Activated naive CD4-positive, alpha-beta T cell treated with anti-CD3 and anti-CD28 coated beads, Interleukin-2, amount 50 U/mL, for 72 hours (primary cell): ENCODE measurements at regions not wholly inside any gene's neighbourhood (a gene's known extent, or its start where the extent isn't known, plus 50 kb on each side); places are given as distances from the start of the nearest gene placed in this dataset.

Experiments
- ATAC-seq, 2 donors: fragments of 150-1000 bp; cut with Tn5 transposase; 2 replicates each; pipeline ENCODE4 v1.10.0; 2021; ENCODE audit warnings: mild to moderate bottlenecking in 2 of 2, moderate library complexity in 2 of 2
- DNase-seq, 2 donors: peaks; one replicate each; pipeline ENCODE4 v3.0.0; 2021 to 2022; ENCODE audit warnings: low spot score in 2 of 2
- H3K27ac Mint-ChIP-seq, 2 donors: one replicate each; pipeline ENCODE4 v1.8.0; 2022; ENCODE audit warnings: mild to moderate bottlenecking in 2 of 2, mixed read lengths in 2 of 2
- H3K36me3 Mint-ChIP-seq, 2 donors: one replicate each; pipeline ENCODE4 v1.8.0; 2022; ENCODE audit warnings: mixed read lengths in 2 of 2
- H3K9me3 Mint-ChIP-seq, 2 donors: one replicate each; pipeline ENCODE4 v1.8.0; 2022; ENCODE audit warnings: mixed read lengths in 2 of 2

GRCh38 chr6:90444160-90444714 lies 142.6 kb downstream of the MAP3K7 start:
- DNase-seq, result no peak
- H3K27ac Mint-ChIP-seq, result peak overlapping the region; percentile 65 to 92
- no peaks in the 10 kb centered on the region for H3K9me3 Mint-ChIP-seq
- peak in 1 of 2 donors; percentile 25 for ATAC-seq
- H3K36me3 Mint-ChIP-seq, result peaks cover 4 to 7% of the 10 kb centered on the region in 2 donors

- DNase-seq, result no peak
- no peaks in the 10 kb centered on the region for H3K9me3 Mint-ChIP-seq
- no peak overlapping the region for H3K27ac Mint-ChIP-seq
- no peak for ATAC-seq
- H3K36me3 Mint-ChIP-seq, result peaks cover 4 to 7% of the 10 kb centered on the region in 2 donors
Measured at GRCh38 chr6:90442366-90442765, 144.5 kb downstream of the MAP3K7 start.

- DNase-seq, result no peak
- Mint-ChIP-seq H3K36me3 (peaks cover 0 to 7% of the 10 kb centered on the region in 2 donors), H3K9me3 (no peaks in the 10 kb centered on the region), H3K27ac (no peak overlapping the region)
- no peak for ATAC-seq
Measured at GRCh38 chr6:90440586-90441283, 144.1 kb upstream of the BACH2 start.

DNA sequence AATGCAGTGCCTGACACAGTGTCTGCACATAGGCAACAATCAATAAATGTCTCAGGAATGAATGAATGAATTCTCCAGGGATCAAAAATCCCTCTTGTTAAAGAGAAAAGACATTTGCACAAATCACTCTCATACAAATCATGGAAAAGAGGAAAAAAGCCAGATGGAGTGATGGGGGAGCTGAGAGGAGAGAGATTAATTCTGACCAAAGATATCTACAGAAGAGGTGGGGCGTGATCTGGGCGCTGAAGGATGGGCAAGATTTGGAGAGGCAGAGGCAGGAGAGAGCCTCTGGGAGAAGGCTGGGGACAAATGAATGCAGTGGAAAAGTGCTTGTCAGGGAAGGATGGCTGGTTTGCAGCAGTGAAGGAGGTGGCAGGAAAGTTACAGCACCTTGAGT lies 142.9 kb upstream of the BACH2 start:
- H3K36me3 Mint-ChIP-seq, result peaks cover 0 to 3% of the 10 kb centered on the region in 2 donors
- ATAC-seq (no peak), DNase-seq (no peak)
- no peak overlapping the region for H3K27ac Mint-ChIP-seq
- H3K9me3 Mint-ChIP-seq, result no peaks in the 10 kb centered on the region

GRCh38 chr6:90436403-90436802 lies 139.8 kb upstream of the BACH2 start:
- Mint-ChIP-seq H3K27ac (no peak overlapping the region), H3K36me3 (peaks cover 20 to 29% of the 10 kb centered on the region in 2 donors), H3K9me3 (peaks cover 18 to 27% of the 10 kb centered on the region in 2 donors)
- ATAC-seq (no peak), DNase-seq (no peak)

DNA sequence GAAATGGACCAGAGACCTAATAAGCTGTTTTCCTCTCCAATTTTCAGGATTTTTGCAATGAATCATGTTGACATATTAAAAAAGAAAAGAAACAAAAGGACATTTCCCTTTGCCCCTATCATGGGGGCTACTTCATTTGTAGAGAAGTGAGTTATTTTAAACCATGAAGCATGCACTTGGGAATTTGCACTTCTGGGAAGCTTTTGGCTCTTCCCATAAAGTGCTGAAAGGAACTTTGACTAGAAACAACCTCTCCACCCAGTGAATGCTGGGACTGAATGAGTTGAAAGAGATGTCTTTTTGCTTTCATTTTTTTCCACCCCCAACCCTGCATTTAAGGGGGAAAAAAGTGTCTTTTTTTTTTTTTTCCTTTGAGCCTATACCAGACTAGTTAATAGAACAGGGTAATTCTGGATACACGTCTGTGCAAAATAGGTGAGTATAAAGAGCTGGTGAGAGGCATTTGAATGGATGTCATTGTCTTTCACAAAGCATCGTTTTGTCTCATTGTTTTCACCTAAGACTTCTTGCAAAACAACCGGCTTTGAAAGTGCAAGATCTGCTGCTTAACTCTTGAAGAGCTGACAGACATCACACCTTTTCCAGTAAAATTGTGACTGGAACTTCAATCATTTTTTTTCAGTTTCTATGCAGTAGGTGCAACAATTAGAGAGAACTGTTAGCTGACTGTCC lies 138.7 kb upstream of the BACH2 start:
- no peak for ATAC-seq
- Mint-ChIP-seq H3K27ac (no peak overlapping the region), H3K9me3 (peaks cover 20 to 35% of the 10 kb centered on the region in 2 donors), H3K36me3 (peaks cover 23 to 37% of the 10 kb centered on the region in 2 donors)
- DNase-seq, result no peak

DNA sequence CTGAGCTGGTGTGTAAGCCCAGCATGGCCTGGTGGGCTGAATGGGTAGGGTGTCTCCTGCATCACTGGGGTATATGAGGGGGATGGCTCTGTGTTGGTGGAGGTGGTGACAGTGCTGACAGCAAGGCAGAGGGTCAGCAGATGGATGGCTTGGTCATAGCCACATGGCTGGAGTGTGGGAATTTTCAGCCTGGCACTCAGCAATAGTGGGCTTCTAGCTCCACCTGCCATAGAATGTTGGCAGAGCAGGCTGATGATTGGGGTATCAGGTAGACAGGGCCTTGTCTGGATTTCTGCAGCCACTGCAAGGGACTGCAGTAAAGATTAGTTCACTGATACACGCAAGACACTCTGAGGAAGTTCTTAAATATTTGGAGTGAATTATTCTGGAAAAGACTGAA lies 137.5 kb upstream of the BACH2 start:
- no peak overlapping the region for H3K27ac Mint-ChIP-seq
- H3K9me3 Mint-ChIP-seq, result peaks cover 30 to 44% of the 10 kb centered on the region in 2 donors
- no peak for ATAC-seq
- peaks cover 35 to 48% of the 10 kb centered on the region in 2 donors for H3K36me3 Mint-ChIP-seq
- DNase-seq, result no peak

GRCh38 chr6:90432937-90433336 lies 136.3 kb upstream of the BACH2 start:
- Mint-ChIP-seq H3K27ac (no peak overlapping the region), H3K36me3 (peaks cover 35 to 49% of the 10 kb centered on the region in 2 donors), H3K9me3 (peaks cover 30 to 50% of the 10 kb centered on the region in 2 donors)
- DNase-seq, result no peak
- no peak for ATAC-seq

GRCh38 chr6:90432041-90432775 lies 135.6 kb upstream of the BACH2 start:
- Mint-ChIP-seq H3K9me3 (peaks cover 30 to 50% of the 10 kb centered on the region in 2 donors), H3K36me3 (peaks cover 35 to 49% of the 10 kb centered on the region in 2 donors), H3K27ac (no peak overlapping the region)
- DNase-seq (no peak), ATAC-seq (no peak)

GRCh38 chr6:90431576-90431975 lies 134.9 kb upstream of the BACH2 start:
- peaks cover 30 to 50% of the 10 kb centered on the region in 2 donors for H3K9me3 Mint-ChIP-seq
- H3K36me3 Mint-ChIP-seq, result peaks cover 35 to 53% of the 10 kb centered on the region in 2 donors
- no peak overlapping the region for H3K27ac Mint-ChIP-seq
- DNase-seq (no peak), ATAC-seq (no peak)

- ATAC-seq (no peak), DNase-seq (no peak)
- Mint-ChIP-seq H3K36me3 (peaks cover 35 to 54% of the 10 kb centered on the region in 2 donors), H3K9me3 (peaks cover 30 to 50% of the 10 kb centered on the region in 2 donors), H3K27ac (no peak overlapping the region)
Measured at GRCh38 chr6:90429713-90430112, 133.1 kb upstream of the BACH2 start.

- H3K9me3 Mint-ChIP-seq, result peaks cover 23 to 43% of the 10 kb centered on the region in 2 donors
- H3K36me3 Mint-ChIP-seq, result peaks cover 27 to 46% of the 10 kb centered on the region in 2 donors
- ATAC-seq (no peak), DNase-seq (no peak)
- H3K27ac Mint-ChIP-seq, result no peak overlapping the region
Measured at GRCh38 chr6:90428514-90428913, 131.9 kb upstream of the BACH2 start.

DNA sequence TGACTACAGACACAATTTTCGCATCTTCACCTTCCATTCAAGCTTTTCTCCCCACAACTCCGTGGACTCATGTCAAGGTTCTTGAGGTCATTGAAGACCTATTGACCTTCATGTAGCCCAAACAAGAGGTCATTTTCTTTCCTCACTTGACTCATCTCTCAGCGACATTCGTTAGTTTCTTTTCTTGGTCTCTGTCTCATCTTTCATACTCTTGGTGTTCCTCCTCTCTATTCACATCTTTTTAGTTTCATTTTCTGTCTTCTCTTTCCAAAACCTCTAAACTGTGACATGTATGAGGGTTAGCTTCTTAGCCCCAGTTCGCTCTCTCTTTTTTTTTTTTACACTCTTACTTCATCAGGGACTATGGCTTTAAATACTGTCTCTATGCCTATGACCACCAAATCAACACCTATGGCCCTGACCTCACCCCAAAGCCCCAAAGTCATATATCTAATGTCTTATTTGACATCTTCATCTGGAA lies 128.6 kb upstream of the BACH2 start:
- ATAC-seq, result peak; percentile 89 to 94
- H3K27ac Mint-ChIP-seq, result peak overlapping the region; percentile 53 to 87
- peak in 1 of 2 donors; percentile 28 for DNase-seq
- peaks cover 8 to 14% of the 10 kb centered on the region in 2 donors for H3K9me3 Mint-ChIP-seq
- peaks cover 10 to 15% of the 10 kb centered on the region in 2 donors for H3K36me3 Mint-ChIP-seq

DNA sequence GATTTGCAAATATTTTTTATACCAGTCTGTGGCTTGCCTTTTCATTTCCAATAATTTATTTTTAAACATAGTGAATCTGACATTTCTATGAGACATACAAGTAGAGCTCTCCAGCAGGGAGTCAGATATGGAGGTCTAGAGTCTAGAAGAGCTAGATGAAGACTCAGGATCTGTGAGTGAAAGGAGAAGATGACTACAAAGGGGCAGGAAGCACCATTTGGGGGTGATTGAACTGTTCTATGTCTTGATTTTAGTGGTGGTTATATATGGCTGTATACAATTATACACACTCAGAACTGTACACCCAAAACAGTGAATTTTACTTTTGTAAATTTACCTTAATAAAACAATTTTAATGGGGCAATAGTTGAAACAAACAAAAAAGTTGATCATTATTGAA lies 127.9 kb upstream of the BACH2 start:
- DNase-seq (no peak), ATAC-seq (peak; percentile 61 to 82)
- Mint-ChIP-seq H3K27ac (peak overlapping the region in 1 of 2 donors; percentile 87), H3K36me3 (peaks cover 4 to 11% of the 10 kb centered on the region in 2 donors), H3K9me3 (peaks cover 5 to 11% of the 10 kb centered on the region in 2 donors)

DNA sequence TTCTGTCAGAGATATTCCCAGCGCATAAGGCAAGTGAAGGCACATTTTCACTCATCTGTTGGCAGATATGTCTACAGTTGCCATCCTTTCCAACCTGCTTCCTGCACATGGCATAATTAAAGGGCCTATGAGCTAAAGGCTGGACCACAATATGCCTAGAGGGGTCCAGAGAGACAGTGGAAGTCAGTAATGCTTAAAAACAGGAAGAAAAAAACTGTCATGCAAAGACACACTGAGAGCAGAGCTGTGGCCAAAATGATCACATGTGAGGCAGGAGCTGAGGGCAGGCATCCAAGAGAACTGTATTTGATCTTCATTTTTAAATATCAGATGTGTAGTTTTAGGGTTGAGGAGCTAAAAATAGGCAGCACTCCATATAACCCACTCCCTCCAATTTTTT lies 125.0 kb upstream of the BACH2 start:
- H3K27ac Mint-ChIP-seq, result no peak overlapping the region
- no peak for ATAC-seq
- peaks cover 3 to 6% of the 10 kb centered on the region in 2 donors for H3K9me3 Mint-ChIP-seq
- H3K36me3 Mint-ChIP-seq, result peaks cover 0 to 2% of the 10 kb centered on the region in 2 donors
- no peak for DNase-seq

DNA sequence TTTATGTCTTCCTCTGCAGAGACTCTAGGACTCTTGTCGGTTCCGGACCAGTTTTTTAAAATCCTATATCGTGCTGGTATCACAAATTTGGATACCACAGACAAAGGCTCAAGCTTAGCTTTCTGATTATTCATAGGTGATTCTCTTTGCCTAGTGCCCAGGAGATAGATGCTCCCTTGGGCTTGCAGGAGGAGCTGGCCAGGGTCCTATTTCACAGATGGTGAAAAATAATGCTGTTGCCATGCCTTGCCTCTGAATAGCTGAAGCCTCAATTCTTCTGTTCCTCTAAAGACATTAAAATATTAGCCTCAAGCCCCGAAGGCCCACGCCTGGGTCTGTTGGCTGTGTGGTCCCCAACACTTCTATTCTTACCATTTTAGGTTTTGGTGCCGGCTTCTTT lies 123.9 kb upstream of the BACH2 start:
- Mint-ChIP-seq H3K9me3 (peaks cover 3 to 6% of the 10 kb centered on the region in 2 donors), H3K36me3 (no peaks in the 10 kb centered on the region), H3K27ac (no peak overlapping the region)
- no peak for DNase-seq
- ATAC-seq, result no peak

- H3K9me3 Mint-ChIP-seq, result peaks cover 3 to 6% of the 10 kb centered on the region in 2 donors
- no peak for DNase-seq
- H3K36me3 Mint-ChIP-seq, result peaks cover 0 to 2% of the 10 kb centered on the region in 2 donors
- H3K27ac Mint-ChIP-seq, result no peak overlapping the region
- no peak for ATAC-seq
Measured at GRCh38 chr6:90417385-90417784, 120.7 kb upstream of the BACH2 start.
